Neuronal stem cell (in vitro differentiated cells): ENCODE measurements at regions not wholly inside any gene's neighbourhood (a gene's known extent, or its start where the extent isn't known, plus 50 kb on each side); places are given as distances from the start of the nearest gene placed in this dataset.
A peak's percentile ranks its signal among the peaks of the same experiment; 100 is the strongest.

Experiments used
- DNase-seq: peaks from one replicate; pipeline ENCODE4 v3.0.0-alpha.2; 2013; ENCODE audit warnings: low spot score
- H2AFZ ChIP-seq: one replicate; pipeline ENCODE4 v1.6.1; 2013; ENCODE audit warnings: mild to moderate bottlenecking, low read length, inconsistent platforms
- H2AK5ac ChIP-seq: 2 replicates; pipeline ENCODE4 v1.6.1; 2013; ENCODE audit warnings: low read depth, mild to moderate bottlenecking, inconsistent platforms, low read length, moderate library complexity, mixed read lengths
- H2BK120ac ChIP-seq: 2 replicates; pipeline ENCODE4 v1.6.1; 2013; ENCODE audit warnings: low read depth, mild to moderate bottlenecking, inconsistent platforms, low read length, moderate library complexity, mixed read lengths
- H2BK12ac ChIP-seq: one replicate; pipeline ENCODE4 v1.6.1; 2013; ENCODE audit warnings: low read length, inconsistent platforms
- H2BK15ac ChIP-seq: 2 replicates; pipeline ENCODE4 v1.6.1; 2013; ENCODE audit warnings: mild to moderate bottlenecking, low read length, inconsistent platforms, mixed read lengths
- H2BK5ac ChIP-seq: one replicate; pipeline ENCODE4 v1.6.1; 2013; ENCODE audit warnings: inconsistent platforms, mild to moderate bottlenecking, low read length, moderate library complexity
- H3K14ac ChIP-seq: one replicate; pipeline ENCODE4 v1.6.1; 2013; ENCODE audit warnings: low read length, inconsistent platforms
- H3K18ac ChIP-seq: 2 replicates; pipeline ENCODE4 v1.6.1; 2013; ENCODE audit warnings: low read length, inconsistent platforms
- H3K23ac ChIP-seq: 2 replicates; pipeline ENCODE4 v1.6.1; 2013; ENCODE audit warnings: low read depth, mild to moderate bottlenecking, mixed read lengths, low read length, inconsistent platforms; ENCODE audit not compliant: poor library complexity
- H3K27ac ChIP-seq: replicated peaks from 3 replicates; pipeline ENCODE4 v1.5.1; 2013; ENCODE audit warnings: low read length, inconsistent platforms
- H3K27me3 ChIP-seq, 3 experiments: 2 replicates each; pipeline ENCODE4 v1.6.1; 2013; ENCODE audit warnings: low read length in 3 of 3, mild to moderate bottlenecking in 2 of 3, inconsistent platforms in 1 of 3, low read depth in 1 of 3, mixed read lengths in 1 of 3, moderate library complexity in 1 of 3; ENCODE audit not compliant: control insufficient read depth in 3 of 3, insufficient read depth in 3 of 3
- H3K36me3 ChIP-seq, 2 donors: replicated peaks in 1 of 2; 2 replicates each; pipeline ENCODE4 v1.6.1; 2013; ENCODE audit warnings: low read length in 2 of 2; ENCODE audit not compliant: control insufficient read depth in 2 of 2, insufficient read depth in 2 of 2
- H3K4ac ChIP-seq: 2 replicates; pipeline ENCODE4 v1.6.1; 2013; ENCODE audit warnings: inconsistent platforms, mild to moderate bottlenecking, low read length, moderate library complexity
- H3K4me1 ChIP-seq, 2 donors: 1 replicate in 1 of 2; 2 replicates in 1 of 2; pipeline ENCODE4 v1.6.1; 2013; ENCODE audit warnings: low read length in 2 of 2, low read depth in 1 of 2; ENCODE audit not compliant: control insufficient read depth in 2 of 2, insufficient read depth in 1 of 2
- H3K4me2 ChIP-seq: one replicate; pipeline ENCODE4 v1.6.1; 2013; ENCODE audit warnings: mild to moderate bottlenecking, low read length, inconsistent platforms; ENCODE audit not compliant: insufficient read depth, poor library complexity, severe bottlenecking
- H3K4me3 ChIP-seq, 2 donors: 2 replicates each; pipeline ENCODE4 v1.5.1; 2013; ENCODE audit warnings: low read length in 2 of 2, mild to moderate bottlenecking in 2 of 2, inconsistent platforms in 1 of 2, moderate library complexity in 1 of 2
- H3K79me1 ChIP-seq: one replicate; pipeline ENCODE4 v1.6.1; 2013; ENCODE audit warnings: low read depth, mild to moderate bottlenecking, inconsistent platforms, low read length, moderate library complexity
- H3K9ac ChIP-seq: one replicate; pipeline ENCODE4 v1.6.1; 2013; ENCODE audit warnings: mild to moderate bottlenecking, low read depth, low read length, inconsistent platforms; ENCODE audit not compliant: poor library complexity
- H3K9me3 ChIP-seq, 2 donors: replicated peaks in 1 of 2; 2 replicates each; pipeline versions ENCODE3 to v1.6.1; 2013; ENCODE audit warnings: low read length in 2 of 2, mild to moderate bottlenecking in 2 of 2, inconsistent platforms in 1 of 2, low read depth in 1 of 2, mixed read lengths in 1 of 2, moderate library complexity in 1 of 2; ENCODE audit not compliant: control insufficient read depth in 2 of 2, insufficient read depth in 1 of 2
- H4K8ac ChIP-seq: one replicate; pipeline ENCODE4 v1.6.1; 2013; ENCODE audit warnings: low read depth, mild to moderate bottlenecking, inconsistent platforms, low read length, moderate library complexity
- H4K91ac ChIP-seq: one replicate; pipeline ENCODE4 v1.6.1; 2013; ENCODE audit warnings: low read length, low read depth, mild to moderate bottlenecking, inconsistent platforms; ENCODE audit not compliant: poor library complexity
- WGBS, 2 donors: extraction: QIAGEN DNeasy Blood & Tissue Kit; methylation state at CpG; one replicate each; pipeline ENCODE4 v1.1.7; 2013; ENCODE audit warnings: missing lambda C conversion rate in 2 of 2, mixed read lengths in 1 of 2; ENCODE audit not compliant: insufficient read length in 2 of 2, insufficient replicate concordance in 1 of 2; ENCODE audit errors: extremely low coverage in 2 of 2; 5-methylcytosine and 5-hydroxymethylcytosine counted together

- H3K27ac ChIP-seq, result no peak overlapping the region
- H2BK12ac ChIP-seq, result no peak overlapping the region
- H4K91ac ChIP-seq, result no peak overlapping the region
- no peak overlapping the region for H3K4me3 ChIP-seq
- no peaks in the 10 kb centered on the region for H3K36me3 ChIP-seq
- no peaks in the 10 kb centered on the region for H3K79me1 ChIP-seq
- no peak overlapping the region for H3K9ac ChIP-seq
- no peak overlapping the region for H3K4ac ChIP-seq
- no peak overlapping the region for H3K4me2 ChIP-seq
- H3K23ac ChIP-seq, result no peak overlapping the region
- no peak overlapping the region for H3K14ac ChIP-seq
- no peak overlapping the region for H2BK5ac ChIP-seq
- no peak overlapping the region for H2AFZ ChIP-seq
- DNase-seq, result no peak
- H3K18ac ChIP-seq, result no peak overlapping the region
- H2BK120ac ChIP-seq, result peak overlapping the region; percentile 0
- H2BK15ac ChIP-seq, result peak overlapping the region; percentile 91
- H3K4me1 ChIP-seq, result peaks cover 6 to 14% of the 10 kb centered on the region in 2 donors
- peak overlapping the region; percentile 96 for H2AK5ac ChIP-seq
- H4K8ac ChIP-seq, result no peak overlapping the region
- peaks cover 3 to 7% of the 10 kb centered on the region in 2 donors for H3K9me3 ChIP-seq
- no CpG with 5 or more reads among the region's 13 CpGs for WGBS, 2 donors
- peaks cover 0 to 23% (median 0%) of the 10 kb centered on the region in 3 experiments for H3K27me3 ChIP-seq
Observed at GRCh38 chr12:124704619-124705018, 137.2 kb upstream of the NCOR2 start.

- Histone ChIP-seq H2BK15ac (no peak overlapping the region), H3K4me2 (no peak overlapping the region), H4K8ac (no peak overlapping the region), H3K18ac (no peak overlapping the region), H3K14ac (no peak overlapping the region), H3K79me1 (no peaks in the 10 kb centered on the region), H2BK12ac (no peak overlapping the region), H2BK5ac (no peak overlapping the region), H3K9me3 (peaks cover 3 to 7% of the 10 kb centered on the region in 2 donors), H3K27me3 (peaks cover 0 to 23% (median 0%) of the 10 kb centered on the region in 3 experiments), H3K36me3 (no peaks in the 10 kb centered on the region), H3K4me1 (peaks cover 6 to 14% of the 10 kb centered on the region in 2 donors), H3K27ac (no peak overlapping the region), H2BK120ac (no peak overlapping the region), H2AK5ac (no peak overlapping the region), H2AFZ (no peak overlapping the region), H3K23ac (no peak overlapping the region), H3K4me3 (no peak overlapping the region), H3K9ac (no peak overlapping the region), H3K4ac (no peak overlapping the region), H4K91ac (no peak overlapping the region)
- DNase-seq, result no peak
- WGBS, 2 donors, result no CpG with 5 or more reads among the region's 8 CpGs
Observed at GRCh38 chr12:124703856-124704255, 136.4 kb upstream of the NCOR2 start.

- Histone ChIP-seq H3K4me2 (no peak overlapping the region), H3K4me3 (no peak overlapping the region), H2AFZ (no peak overlapping the region), H2BK12ac (no peak overlapping the region), H4K8ac (no peak overlapping the region), H3K27ac (no peak overlapping the region), H4K91ac (no peak overlapping the region), H2AK5ac (peak overlapping the region; percentile 22), H3K36me3 (no peaks in the 10 kb centered on the region), H2BK120ac (no peak overlapping the region), H3K4me1 (peaks cover 6 to 16% of the 10 kb centered on the region in 2 donors), H3K9ac (no peak overlapping the region), H3K27me3 (peaks cover 0 to 23% (median 0%) of the 10 kb centered on the region in 3 experiments), H2BK5ac (no peak overlapping the region), H3K4ac (no peak overlapping the region), H3K23ac (no peak overlapping the region), H3K14ac (no peak overlapping the region), H2BK15ac (no peak overlapping the region), H3K18ac (no peak overlapping the region), H3K79me1 (no peaks in the 10 kb centered on the region), H3K9me3 (peaks cover under 1 to 5% of the 10 kb centered on the region in 2 donors)
- no CpG with 5 or more reads among the region's 1 CpG for WGBS, 2 donors
- DNase-seq, result no peak
Observed at GRCh38 chr12:124702736-124703135, 135.3 kb upstream of the NCOR2 start.

DNA sequence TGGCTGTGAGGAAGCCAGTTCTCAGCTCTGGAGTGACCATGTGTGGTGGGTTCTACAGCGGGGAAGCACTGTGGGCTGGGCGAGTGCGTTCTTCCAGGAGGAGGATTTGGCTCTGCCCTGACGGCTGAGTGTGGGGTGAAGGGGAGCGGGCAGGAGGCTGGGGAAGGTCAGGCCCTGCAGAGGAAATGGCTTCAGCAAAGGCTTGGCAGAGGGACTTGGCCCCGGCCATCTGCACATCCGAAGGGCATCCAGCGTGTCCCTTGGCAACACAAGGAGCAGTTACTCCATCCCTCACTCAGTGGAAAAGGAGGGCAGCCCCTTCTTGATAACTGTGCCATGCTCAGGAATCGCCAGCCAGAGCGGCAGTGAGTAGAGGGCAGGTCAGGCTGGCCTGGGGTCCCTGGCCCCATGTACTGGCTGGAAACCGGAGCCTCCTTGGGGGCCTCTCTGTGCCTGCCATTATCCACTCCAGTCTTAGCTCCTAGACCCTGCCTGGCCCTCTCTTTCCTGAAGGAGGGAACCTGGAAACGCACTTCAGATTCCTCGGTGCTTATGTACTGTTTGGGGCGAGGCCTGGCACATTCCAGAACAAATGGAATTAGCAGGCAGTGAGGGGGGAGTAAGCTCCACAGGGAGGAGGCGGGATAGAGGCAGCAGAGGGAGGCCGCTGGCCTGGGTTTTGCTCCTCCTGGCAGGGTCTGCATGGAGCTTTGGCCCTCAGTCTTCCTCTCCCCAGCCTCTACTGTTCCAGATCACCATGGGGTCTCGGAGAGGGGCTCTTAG is 133.6 kb upstream of the NCOR2 start:
- no peaks in the 10 kb centered on the region for H3K79me1 ChIP-seq
- WGBS, 2 donors, result no CpG with 5 or more reads among the region's 17 CpGs

More for the DNA sequence above, 133.6 kb upstream of the NCOR2 start:
- Histone ChIP-seq H2BK12ac (no peak overlapping the region), H4K91ac (no peak overlapping the region), H3K4me3 (no peak overlapping the region), H3K4me1 (peaks cover 6 to 14% of the 10 kb centered on the region in 2 donors), H3K27ac (no peak overlapping the region), H3K14ac (no peak overlapping the region), H3K9me3 (peaks cover 0 to 7% of the 10 kb centered on the region in 2 donors), H2AFZ (no peak overlapping the region), H2AK5ac (peak overlapping the region; percentile 42), H4K8ac (no peak overlapping the region), H3K36me3 (no peaks in the 10 kb centered on the region), H2BK120ac (no peak overlapping the region), H2BK5ac (peak overlapping the region; percentile 33), H3K9ac (peak overlapping the region; percentile 45), H3K23ac (no peak overlapping the region), H3K27me3 (peaks cover 0 to 18% (median 0%) of the 10 kb centered on the region in 3 experiments), H3K4ac (no peak overlapping the region), H2BK15ac (peak overlapping the region; percentile 61), H3K18ac (peak overlapping the region; percentile 79), H3K4me2 (no peak overlapping the region)
- DNase-seq, result no peak
